ENCODE measurements at regions not wholly inside any gene's neighbourhood (a gene's known extent, or its start where the extent isn't known, plus 50 kb on each side); places are given as distances from the start of the nearest gene placed in this dataset.
"Not testable (repeated sequence)": the region's sequence is repeated elsewhere in the genome, so short reads cannot be mapped to it uniquely, and the experiment has no call there.

- DNase-seq = no peak
Observed at GRCh38 chr16:85279402-85279801, 167.1 kb upstream of the CIBAR2 start.

GRCh38 chr16:85279825-85280545, 167.7 kb upstream of the CIBAR2 start:
- DNase-seq = no peak

GRCh38 chr16:85281181-85281580, 168.9 kb upstream of the CIBAR2 start:
- no peak for DNase-seq

GRCh38 chr16:85282842-85283241, 170.6 kb upstream of the CIBAR2 start:
- no peak for DNase-seq

GRCh38 chr16:85283305-85284050, 171.2 kb upstream of the CIBAR2 start:
- no peak for DNase-seq

GRCh38 chr16:85284141-85284817, 172.0 kb upstream of the CIBAR2 start:
- DNase-seq = no peak

GRCh38 chr16:85285681-85286065, 173.4 kb upstream of the CIBAR2 start:
- DNase-seq = no peak

- no peak for DNase-seq
Observed at GRCh38 chr16:85286066-85286831, 174.0 kb upstream of the CIBAR2 start.

- DNase-seq = no peak
Observed at GRCh38 chr16:85286951-85287814, 174.9 kb upstream of the CIBAR2 start.

GRCh38 chr16:85287815-85288109, 175.5 kb upstream of the CIBAR2 start:
- not testable (repeated sequence) for DNase-seq

GRCh38 chr16:85288341-85288868, 176.1 kb upstream of the CIBAR2 start:
- no peak for DNase-seq

GRCh38 chr16:85288869-85289660, 176.8 kb upstream of the CIBAR2 start:
- DNase-seq = no peak

GRCh38 chr16:85289760-85290625, 177.7 kb upstream of the CIBAR2 start:
- DNase-seq = no peak

GRCh38 chr16:85290626-85291301, 178.5 kb upstream of the CIBAR2 start:
- no peak for DNase-seq

- DNase-seq = no peak
Observed at GRCh38 chr16:85291302-85292148, 179.3 kb upstream of the CIBAR2 start.

GRCh38 chr16:85293458-85293857, 181.2 kb upstream of the CIBAR2 start:
- no peak for DNase-seq

GRCh38 chr16:85293904-85294642, 181.8 kb upstream of the CIBAR2 start:
- DNase-seq = no peak
